ENCODE measurements at regions not wholly inside any gene's neighbourhood (a gene's known extent, or its start where the extent isn't known, plus 50 kb on each side); places are given as distances from the start of the nearest gene placed in this dataset.

- Histone ChIP-seq H3K27me3 (peaks cover 35% of the 10 kb centered on the region), H3K4me1 (ENCODE audit: low read depth) (no peaks in the 10 kb centered on the region), H3K36me3 (no peaks in the 10 kb centered on the region), H3K9me3 (ENCODE audit: low read depth) (no peaks in the 10 kb centered on the region), H3K27ac (no peak overlapping the region), H3K4me3 (no peak overlapping the region)
- no peak for TF ChIP-seq CTCF (IDR thresholded peaks at IDR 0.05; ENCODE audit: low read depth, low read length)
- no peak for DNase-seq (ENCODE audit: low read depth in 1 of 2, low spot score in 1 of 2)
These were observed 113.5 kb downstream of the TMEM114 start for GRCh38 chr16:8476824-8477223.

- no peak for DNase-seq (ENCODE audit: low read depth in 1 of 2, low spot score in 1 of 2)
These were observed 115.7 kb downstream of the TMEM114 start for GRCh38 chr16:8474587-8474986.

GRCh38 chr16:8469102-8469778 is 121.1 kb downstream of the TMEM114 start:
- Histone ChIP-seq H3K27ac (no peak overlapping the region), H3K4me3 (no peak overlapping the region), H3K4me1 (ENCODE audit: low read depth) (no peaks in the 10 kb centered on the region), H3K27me3 (peaks cover 7% of the 10 kb centered on the region), H3K36me3 (no peaks in the 10 kb centered on the region), H3K9me3 (ENCODE audit: low read depth) (no peaks in the 10 kb centered on the region)
- TF ChIP-seq CTCF (IDR thresholded peaks at IDR 0.05; ENCODE audit: low read depth, low read length), result no peak
- no peak for DNase-seq (ENCODE audit: low read depth in 1 of 2, low spot score in 1 of 2)

More at GRCh38 chr16:8474587-8474986, 115.7 kb downstream of the TMEM114 start:
- no peak overlapping the region for H3K4me3 ChIP-seq
- peaks cover 16% of the 10 kb centered on the region for H3K27me3 ChIP-seq
- H3K4me1 ChIP-seq (ENCODE audit: low read depth), result no peaks in the 10 kb centered on the region
- no peak overlapping the region for H3K27ac ChIP-seq
- no peaks in the 10 kb centered on the region for H3K36me3 ChIP-seq
- no peaks in the 10 kb centered on the region for H3K9me3 ChIP-seq (ENCODE audit: low read depth)
- TF ChIP-seq CTCF (IDR thresholded peaks at IDR 0.05; ENCODE audit: low read depth, low read length), result no peak

GRCh38 chr16:8464979-8465378 is 125.3 kb downstream of the TMEM114 start:
- TF ChIP-seq CTCF (IDR thresholded peaks at IDR 0.05; ENCODE audit: low read depth, low read length), result no peak
- Histone ChIP-seq H3K27ac (no peak overlapping the region), H3K27me3 (peaks cover 28% of the 10 kb centered on the region), H3K36me3 (no peaks in the 10 kb centered on the region), H3K4me1 (ENCODE audit: low read depth) (no peaks in the 10 kb centered on the region), H3K9me3 (ENCODE audit: low read depth) (no peaks in the 10 kb centered on the region), H3K4me3 (no peak overlapping the region)
- DNase-seq (ENCODE audit: low read depth in 1 of 2, low spot score in 1 of 2), result no peak

GRCh38 chr16:8459085-8459733 is 131.1 kb downstream of the TMEM114 start:
- H3K4me1 ChIP-seq (ENCODE audit: low read depth), result no peaks in the 10 kb centered on the region
- peaks cover 26% of the 10 kb centered on the region for H3K27me3 ChIP-seq
- H3K36me3 ChIP-seq, result no peaks in the 10 kb centered on the region
- no peak overlapping the region for H3K4me3 ChIP-seq
- no peak for DNase-seq (ENCODE audit: low read depth in 1 of 2, low spot score in 1 of 2)
- no peaks in the 10 kb centered on the region for H3K9me3 ChIP-seq (ENCODE audit: low read depth)
- H3K27ac ChIP-seq, result no peak overlapping the region
- no peak for TF ChIP-seq CTCF (IDR thresholded peaks at IDR 0.05; ENCODE audit: low read depth, low read length)
